GM18870 (cell line): ENCODE measurements at regions not wholly inside any gene's neighbourhood (a gene's known extent, or its start where the extent isn't known, plus 50 kb on each side); places are given as distances from the start of the nearest gene placed in this dataset.

Experiments
- ATAC-seq: cut with Tn5 transposase; IDR thresholded peaks from one replicate; pipeline ENCODE4 v1.9.1; 2021; ENCODE audit warnings: moderate library complexity; ENCODE audit not compliant: unreplicated experiment

DNA sequence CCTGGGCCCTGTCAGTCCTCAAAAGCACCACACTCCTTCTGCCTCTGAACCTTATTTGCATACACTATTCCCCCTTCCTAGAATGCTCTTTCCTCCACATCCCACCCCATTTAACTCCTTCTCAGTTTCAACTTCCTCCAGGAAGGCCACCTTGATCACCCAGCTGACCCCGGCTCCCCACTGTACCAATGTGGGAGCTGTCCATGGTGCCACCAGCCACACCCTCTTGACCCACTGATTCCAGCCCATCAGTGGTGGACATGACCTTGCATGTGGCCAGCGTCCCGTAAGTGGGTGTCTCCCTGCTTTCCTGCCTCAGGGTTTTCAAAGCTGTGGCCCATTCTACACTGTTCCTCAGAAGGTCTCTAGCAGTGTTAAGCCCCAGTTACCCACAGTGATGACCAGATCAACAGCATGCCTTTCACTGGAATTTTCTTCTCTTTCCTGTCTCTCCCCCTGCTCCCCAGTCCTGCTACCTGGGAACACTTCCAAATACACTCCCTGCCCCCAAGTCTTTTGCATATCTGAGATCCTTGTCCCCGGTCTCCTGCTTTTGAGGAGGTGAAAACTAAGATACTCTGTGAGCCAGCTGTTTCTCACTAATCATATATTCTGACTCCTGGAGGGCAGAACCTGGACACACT is 346.6 kb downstream of the MN1 start:
- ATAC-seq = no peak

DNA sequence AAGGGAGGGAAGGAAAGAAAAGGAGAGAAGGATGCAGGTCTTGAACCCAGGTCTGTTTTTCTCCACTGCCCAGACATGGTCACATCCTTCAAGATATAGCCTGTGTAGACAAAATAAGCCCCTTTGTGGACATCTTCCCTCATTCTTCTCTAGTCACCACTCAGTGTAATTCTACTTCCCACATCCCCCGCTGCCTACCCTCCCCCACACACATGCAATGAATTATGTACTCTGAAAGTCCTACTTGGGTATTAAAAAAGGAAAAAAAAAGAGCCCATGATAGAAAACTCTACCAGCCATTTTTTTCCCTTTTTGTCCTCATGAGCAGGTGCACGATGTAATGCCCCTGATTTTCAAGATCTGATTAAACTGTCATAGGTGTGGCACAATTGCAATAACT is 346.0 kb downstream of the MN1 start:
- no peak for ATAC-seq

DNA sequence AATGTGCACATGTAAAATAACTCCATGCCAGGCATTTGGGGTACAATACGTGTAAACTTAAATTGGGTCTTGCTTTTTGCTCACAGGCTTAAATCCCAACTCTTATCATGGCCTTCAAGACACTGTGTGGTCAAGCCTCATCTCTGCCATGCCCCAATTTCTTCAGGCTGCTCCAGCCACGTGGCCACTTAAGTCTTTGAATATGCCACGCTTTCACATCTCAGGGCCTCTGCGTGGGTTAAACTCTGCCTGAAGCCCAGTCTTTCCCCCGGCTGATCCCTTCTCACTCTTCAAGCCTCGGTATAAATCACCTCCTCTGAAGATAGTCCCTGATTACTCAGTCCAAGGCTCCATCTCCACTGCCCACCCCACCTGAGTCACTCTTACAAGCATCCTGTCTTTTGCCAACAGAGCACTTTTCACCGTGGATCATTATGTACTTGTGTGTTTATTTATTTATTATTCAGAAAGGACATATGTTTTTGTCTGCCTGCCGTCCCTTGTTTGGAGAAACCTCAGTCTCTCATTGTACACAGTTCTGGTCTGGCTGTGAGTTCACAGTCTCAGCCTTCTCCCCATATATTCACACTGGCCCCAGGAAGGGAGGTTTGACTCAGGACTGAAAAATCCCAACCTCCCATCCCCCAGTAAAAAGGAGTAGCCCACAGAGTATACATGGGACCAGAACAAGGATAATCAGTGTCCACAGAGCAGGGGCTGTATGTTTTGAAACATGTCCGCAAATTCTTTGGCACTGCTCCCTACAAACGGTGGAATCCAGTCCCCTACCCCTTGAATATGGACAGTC is 344.7 kb downstream of the MN1 start:
- ATAC-seq = no peak

DNA sequence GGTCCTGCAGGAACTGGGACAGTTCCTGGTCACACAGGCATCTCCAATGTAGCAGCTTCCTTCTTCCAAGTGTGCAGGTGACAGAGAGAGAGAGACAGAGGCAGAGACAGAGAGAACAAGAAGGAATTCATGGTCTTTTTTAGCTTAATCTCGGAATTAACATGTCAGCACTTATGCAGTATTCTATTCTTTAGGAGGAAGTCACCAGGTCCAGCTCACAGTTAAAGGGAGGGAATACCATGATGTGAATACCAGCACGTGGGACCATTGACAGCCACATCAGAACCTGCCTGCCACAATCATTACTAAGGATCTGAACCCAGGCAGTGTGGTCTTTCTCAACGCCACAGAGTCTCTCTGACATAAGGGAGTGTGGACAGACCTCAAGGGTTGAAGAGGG is 341.6 kb downstream of the MN1 start:
- no peak for ATAC-seq

DNA sequence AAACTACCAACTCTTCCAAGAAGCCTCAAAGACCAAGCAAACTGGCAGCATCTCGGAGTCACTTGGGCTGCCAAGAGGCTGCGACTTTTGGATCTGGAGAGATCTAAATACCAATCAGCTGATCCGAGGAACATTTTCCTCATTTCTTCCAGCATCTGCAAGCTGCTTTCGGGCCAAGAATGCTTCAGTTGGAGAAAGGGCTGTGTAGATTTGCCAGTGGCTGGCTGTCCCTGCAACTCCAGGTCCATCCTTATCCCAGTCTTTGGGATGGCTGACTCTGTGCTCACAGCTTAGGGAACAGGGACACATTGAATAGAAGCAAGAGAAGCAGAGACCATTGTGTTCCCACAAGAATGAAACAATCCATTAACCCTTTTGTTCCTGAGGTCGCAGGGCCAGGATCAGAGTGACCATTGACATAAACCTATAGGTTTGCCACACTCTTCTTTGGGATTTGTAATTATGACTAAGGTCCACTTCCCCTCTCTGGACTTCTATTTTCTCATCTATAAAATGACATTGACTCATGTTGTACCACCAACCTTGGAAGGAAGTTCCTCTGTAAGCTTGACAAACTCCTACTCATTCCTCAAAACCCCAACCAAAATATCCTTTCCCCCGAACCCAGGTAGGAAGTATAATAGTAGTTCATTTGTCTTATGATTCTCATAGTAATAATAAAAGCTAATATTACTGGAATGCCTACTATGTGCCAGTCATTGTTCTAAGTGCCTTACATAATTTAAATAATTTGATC is 340.8 kb downstream of the MN1 start:
- no peak for ATAC-seq

DNA sequence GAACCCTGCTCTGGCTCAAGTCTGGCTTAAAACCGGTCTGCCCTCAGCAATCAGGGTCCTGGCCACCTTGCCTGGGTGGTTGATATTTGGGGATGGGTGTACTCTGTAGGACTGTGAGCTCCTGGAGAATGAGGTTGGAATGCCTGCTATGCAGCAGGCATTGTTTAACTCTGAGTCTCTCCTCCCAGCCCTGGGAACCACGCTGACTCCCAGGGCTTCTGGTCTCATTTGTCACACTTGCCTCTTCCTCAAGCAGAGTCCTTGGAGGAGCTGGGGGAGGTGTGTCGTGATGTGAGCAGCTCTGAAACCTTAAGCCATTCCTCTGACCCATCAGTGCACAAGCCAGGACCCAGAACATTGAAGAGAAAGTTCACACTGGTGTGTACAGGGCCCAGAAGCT is 340.1 kb downstream of the MN1 start:
- no peak for ATAC-seq

DNA sequence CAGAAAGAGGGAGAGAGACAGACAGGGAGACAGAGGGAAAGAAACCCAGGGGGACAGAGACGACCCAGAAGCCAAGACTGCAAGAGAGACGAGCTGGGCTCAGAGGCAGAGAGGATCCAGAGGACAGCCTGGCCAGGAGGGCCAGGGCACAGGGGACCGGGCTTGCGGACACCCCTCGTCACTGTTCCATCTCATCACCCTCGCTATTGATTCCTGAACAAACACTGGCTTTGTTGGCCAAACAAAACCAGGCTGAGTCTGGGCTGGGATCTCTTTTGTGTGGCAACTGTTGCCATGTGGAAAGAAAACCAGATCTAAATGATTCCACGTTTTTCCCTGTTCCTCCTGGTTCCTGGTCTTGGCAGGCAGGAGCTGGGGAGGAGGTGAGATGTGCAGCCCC is 339.4 kb downstream of the MN1 start:
- ATAC-seq = no peak

DNA sequence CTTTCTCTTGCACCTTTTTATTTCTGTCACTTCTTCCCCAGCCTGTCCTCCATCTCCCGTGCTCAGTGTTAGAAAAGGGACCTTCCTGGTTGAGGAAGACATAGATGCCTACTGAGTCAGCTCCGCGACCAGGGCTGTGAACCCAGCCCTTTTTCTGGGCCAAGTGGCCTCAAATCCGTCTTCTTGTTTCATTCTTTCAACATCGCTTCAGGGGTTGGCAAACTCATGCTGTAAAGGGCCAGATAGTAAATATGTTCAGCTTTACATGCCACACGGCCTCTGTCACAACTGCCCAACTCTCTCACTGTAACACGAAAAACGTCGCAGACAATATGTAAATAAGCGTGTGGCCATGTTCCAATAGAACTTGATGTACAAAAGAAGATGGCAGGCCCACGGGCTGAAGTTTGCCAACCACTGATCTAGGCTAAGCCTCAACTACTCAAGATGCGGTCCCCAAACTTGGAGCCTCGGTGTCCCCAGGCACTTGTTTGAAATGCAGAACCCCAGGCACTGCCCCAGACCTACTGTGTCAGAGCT is 338.4 kb downstream of the MN1 start:
- ATAC-seq = no peak

DNA sequence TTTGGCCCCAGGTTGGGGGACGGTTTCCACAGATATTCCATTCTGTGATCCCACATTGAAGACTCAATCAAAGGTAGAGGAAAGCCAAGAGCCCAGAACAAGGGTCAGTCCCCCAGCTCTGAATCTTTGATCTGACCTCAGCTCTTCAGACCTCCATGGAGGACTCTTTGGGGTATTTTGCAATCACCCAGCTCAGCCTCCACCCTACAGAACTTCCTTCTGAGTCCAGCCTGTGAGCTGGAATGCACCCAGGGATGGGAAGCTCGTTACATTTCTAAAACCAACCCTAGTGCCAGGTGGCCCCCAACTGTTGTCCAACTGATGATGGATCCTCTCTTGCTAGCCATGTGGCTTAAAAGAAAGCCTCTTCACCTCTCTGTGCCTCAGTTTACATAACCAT is 335.3 kb downstream of the MN1 start:
- no peak for ATAC-seq

DNA sequence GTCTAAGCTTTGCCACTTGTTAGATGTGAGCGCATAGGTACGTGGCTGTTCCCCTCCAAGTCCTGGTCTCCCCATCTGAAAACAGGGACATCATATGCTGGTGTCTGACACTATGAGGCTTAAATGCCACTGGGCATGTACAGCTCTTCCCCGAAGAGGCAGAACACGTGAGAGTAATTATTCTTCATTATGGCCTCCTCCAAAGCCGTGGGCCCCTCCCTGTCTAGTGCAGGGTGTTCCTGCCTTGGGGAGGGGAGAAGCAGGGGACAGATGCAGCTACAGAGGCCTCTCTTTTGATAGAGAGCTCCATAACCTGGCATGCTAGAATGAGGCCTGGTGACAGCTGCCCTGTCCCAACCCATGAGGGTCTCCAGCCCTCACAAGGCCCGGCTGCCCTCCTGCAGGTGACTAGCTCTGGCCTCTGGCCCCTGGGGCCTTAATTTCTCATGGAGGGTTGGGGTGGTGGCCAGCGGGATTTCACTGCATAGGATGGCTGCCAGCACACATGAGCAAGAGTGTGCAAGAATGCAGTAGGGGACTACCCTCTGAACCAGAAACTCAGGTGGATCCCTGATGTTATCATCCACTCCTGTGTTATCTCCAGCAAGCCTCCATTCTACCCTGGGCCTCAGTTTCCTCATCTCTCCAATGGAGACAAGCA is 334.6 kb downstream of the MN1 start:
- ATAC-seq = no peak

DNA sequence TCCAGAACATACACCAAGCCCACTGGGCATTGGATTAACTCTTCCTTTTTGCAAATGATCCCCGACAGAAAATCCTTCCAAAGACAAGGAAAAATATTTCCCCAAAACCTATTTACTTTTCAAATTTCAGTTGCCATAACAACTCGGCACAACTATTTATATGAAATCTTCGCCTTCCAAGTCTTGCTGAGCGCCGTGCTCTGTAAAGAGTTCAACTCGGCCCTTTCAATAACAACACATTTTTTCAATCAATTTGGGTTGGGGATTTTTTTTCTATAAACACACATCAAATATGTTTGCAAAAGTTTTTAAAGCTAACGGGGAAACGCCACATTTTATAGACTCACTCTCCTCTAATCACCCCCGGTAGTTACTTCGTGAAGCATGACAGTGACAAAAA is 333.8 kb downstream of the MN1 start:
- ATAC-seq = no peak

DNA sequence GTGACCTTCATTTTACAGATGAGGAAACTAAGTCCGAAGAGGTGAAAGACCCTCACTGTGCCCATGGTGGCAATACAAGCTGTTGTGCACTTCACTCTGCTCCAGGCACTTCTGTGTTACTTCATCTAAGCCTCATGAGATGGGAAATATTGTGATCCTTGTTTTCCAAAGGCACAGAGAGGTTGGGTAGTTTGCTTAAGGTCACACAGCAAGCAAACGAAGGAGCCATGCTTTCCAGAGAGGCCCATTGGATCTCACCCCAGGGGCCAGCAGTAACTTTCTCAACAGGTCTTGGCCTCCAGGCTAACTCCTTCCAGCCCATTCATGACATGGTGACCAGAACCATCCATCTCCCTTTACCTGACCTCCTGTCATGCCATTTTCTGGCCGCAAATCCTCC is 332.8 kb downstream of the MN1 start:
- ATAC-seq = no peak

DNA sequence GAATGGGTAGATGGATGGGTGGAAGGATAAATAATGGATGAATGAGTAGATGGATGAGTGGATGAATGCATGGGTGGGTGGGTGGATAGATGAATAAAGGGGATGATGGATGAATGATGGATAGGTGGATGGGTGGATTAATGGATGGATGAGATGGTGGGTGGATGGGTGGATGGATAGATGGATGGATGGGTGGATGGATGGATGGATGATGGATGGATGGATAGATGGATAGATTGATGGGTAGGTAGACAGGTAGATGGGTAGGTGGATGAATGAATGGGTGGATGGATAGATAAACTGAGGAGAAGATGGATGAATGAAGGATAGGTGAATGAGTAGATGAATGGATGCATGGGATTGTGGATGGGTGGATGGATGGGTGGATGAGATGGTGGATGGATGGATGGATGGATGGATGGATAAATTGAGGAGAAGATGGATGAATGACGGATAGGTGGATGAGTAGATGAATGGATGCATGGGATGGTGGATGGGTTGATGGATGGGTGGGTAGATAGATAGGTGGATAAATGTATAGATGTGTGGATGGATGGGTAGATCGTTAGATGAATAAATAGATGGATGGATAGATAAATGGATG is 331.3 kb downstream of the MN1 start:
- no peak for ATAC-seq

DNA sequence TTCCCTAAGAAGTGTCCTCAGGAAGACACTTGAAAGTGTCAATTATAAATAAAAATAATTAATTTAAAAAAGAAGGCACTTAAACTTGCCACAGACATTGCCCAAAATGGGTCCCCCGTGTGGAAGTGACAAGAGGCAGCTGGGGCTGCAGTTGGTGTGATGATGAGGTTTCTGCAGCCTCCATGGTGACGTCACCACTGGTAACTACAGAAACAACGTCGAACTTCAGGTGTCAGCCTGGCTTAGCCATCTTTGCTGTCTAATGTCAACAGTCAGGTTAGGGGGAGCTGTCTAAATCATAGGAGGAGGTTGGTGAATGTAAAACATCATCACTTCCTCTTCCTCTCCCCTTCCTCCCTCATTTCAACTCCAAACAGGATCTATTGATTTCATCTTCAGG is 328.6 kb downstream of the MN1 start:
- no peak for ATAC-seq

DNA sequence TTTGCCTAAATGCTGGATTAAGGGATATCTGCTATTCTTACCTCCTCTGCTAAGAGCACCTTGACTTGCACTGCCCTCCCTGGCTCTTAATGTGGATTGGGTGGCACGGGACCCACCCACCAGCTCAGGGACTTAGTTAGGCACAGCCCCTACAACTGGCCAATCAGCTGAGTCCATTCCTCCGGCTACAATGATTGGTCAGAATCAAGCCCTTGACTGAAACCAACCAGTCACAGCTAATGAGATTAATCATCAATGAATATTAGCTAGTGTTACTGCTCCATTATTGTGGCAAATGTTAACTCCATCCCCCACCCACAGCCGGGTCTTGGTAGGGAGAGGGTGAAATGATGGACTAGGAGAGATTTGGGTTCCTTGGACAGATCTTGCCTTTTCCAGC is 328.0 kb downstream of the MN1 start:
- no peak for ATAC-seq

DNA sequence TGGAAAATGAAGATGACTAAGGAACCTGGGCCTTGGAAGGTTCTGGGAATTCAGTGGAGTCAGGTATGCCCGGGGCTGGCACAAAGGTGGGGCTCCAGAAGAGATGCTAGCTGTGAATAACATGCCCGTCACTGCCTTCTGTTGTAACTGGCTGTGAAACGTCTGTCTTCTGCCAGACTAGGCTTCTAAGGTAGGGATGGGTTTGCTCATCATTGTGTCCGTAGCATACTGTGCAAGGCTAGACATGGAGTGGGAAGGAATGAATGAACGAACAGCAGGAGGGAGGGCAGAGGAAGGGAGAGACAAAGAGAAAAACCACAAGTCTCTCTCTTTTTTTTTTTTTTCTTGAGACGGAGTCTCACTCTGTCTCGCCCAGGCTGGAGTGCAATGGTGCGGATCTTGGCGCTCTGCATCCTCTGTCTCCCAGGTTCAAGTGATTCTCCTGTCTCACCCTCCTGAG is 327.4 kb downstream of the MN1 start:
- ATAC-seq = no peak

DNA sequence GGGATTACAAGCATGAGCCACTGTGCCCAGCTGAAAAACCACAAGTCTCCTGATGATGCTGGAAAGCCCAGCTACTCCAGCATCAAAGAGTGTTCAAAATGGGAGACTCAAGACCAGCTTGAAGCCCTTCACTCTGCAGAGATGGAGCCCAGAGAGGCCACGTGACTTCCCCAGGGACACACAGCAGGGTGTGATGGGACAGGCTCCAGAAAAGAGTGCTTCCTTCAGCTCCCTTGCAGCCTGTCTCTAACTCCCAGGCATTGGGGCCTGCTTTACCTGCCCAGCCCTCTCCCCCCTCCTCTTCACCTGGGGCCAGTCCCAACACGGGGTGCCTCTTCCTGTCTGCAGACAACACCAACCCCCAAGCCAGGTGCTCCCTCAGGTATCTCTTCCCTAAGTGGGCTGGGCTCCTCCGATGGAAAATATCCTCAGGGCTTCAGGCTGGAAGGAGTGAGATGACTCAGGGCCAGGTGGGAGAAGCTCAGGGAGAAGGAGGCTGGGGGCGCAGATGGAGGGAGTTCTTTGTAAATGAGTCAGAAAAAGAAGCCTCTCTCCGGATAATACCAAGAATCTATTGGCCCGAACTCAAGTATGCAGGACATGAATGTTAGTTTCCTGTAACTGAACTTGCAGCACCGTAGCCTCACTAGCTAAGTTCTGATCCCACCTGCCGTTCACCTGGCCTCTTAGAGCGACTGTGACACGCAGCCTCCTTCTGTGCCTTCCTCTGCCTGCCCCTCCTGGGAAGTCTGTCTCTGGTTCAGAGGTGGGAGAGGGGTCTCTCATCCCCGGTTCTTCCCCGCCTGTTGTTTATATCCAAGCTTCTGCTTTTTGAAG is 326.6 kb downstream of the MN1 start:
- no peak for ATAC-seq

DNA sequence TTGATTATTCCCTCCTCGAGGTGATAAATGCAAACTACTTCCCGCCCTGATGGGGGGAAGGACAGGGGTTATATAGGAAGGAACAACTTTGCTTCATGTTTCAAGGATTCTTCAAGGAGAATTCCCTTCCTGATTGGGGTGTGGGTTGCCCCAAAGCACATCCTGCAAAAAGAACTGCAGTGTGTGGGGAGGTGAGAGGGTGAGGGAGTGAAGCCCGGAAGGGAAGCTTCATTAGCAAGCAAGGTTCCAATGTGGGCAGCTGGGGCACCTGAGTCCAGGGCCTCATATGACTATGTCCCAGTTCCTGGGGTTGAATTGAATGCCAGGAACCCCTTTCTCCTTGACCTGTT is 326.0 kb downstream of the MN1 start:
- ATAC-seq = no peak

DNA sequence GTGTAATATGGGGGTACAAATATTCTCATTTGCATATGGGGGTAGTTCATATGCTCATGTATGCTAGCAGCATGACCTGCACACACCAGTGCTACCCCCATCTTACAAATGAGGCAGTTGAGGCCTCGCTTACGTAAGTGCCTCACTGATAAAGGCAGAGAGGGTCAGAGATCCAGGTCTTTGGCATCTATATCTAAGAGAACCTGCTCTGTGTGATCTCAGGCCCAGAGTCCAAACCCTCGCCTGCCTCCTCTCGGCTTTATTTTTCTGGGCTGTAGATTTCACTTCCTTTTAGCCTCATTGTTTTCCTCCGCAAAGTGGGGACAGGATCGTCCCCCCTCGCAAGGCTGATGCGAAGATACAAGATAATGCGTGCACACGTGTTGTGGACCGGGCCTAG is 325.2 kb downstream of the MN1 start:
- ATAC-seq = no peak

DNA sequence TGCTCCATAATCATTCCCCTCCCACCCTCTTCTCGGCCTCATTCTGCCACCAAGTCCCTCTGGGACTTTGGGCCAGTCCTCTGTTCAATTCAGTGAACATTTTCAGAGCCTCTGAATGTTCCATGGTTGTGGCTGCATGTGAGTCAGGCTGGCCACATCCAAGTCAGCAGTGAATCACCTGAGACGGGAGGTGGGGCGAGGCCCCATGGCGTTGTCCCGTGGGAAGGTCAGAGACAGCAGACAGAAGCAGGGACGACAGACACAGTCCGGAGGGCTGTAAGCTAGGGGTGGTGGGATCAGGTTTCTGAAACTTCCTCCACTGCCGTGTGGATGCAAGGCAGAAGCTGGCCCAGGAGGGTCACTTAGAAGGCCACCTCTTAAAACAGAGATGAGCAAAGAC is 324.8 kb downstream of the MN1 start:
- no peak for ATAC-seq
